ENCODE measurements at regions not wholly inside any gene's neighbourhood (a gene's known extent, or its start where the extent isn't known, plus 50 kb on each side); places are given as distances from the start of the nearest gene placed in this dataset.

GRCh38 chr5:99955962-99956361 lies 579.2 kb upstream of the FAM174A start:
- TF ChIP-seq, protein P1, sequence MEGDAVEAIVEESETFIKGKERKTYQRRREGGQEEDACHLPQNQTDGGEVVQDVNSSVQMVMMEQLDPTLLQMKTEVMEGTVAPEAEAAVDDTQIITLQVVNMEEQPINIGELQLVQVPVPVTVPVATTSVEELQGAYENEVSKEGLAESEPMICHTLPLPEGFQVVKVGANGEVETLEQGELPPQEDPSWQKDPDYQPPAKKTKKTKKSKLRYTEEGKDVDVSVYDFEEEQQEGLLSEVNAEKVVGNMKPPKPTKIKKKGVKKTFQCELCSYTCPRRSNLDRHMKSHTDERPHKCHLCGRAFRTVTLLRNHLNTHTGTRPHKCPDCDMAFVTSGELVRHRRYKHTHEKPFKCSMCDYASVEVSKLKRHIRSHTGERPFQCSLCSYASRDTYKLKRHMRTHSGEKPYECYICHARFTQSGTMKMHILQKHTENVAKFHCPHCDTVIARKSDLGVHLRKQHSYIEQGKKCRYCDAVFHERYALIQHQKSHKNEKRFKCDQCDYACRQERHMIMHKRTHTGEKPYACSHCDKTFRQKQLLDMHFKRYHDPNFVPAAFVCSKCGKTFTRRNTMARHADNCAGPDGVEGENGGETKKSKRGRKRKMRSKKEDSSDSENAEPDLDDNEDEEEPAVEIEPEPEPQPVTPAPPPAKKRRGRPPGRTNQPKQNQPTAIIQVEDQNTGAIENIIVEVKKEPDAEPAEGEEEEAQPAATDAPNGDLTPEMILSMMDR (IDR thresholded peaks at IDR 0.05; ENCODE audit: low read length): no peak
- TF ChIP-seq EZH2phosphoT487 (IDR thresholded peaks at IDR 0.05; ENCODE audit: low read length) (no peak), EZH2 (optimal IDR thresholded peaks at IDR 0.05; ENCODE audit: low read depth, low read length) (no peak)
- H3K79me2 ChIP-seq (ENCODE audit: low read length): no peaks in the 10 kb centered on the region

GRCh38 chr5:99955006-99955405 lies 580.2 kb upstream of the FAM174A start:
- no peak for TF ChIP-seq EZH2 (optimal IDR thresholded peaks at IDR 0.05; ENCODE audit: low read depth, low read length)
- no peak for TF ChIP-seq EZH2phosphoT487 (IDR thresholded peaks at IDR 0.05; ENCODE audit: low read length)
- H4K20me1 ChIP-seq (ENCODE audit: insufficient read depth, low read length): no peaks in the 10 kb centered on the region
- no peaks in the 10 kb centered on the region for H3K79me2 ChIP-seq (ENCODE audit: low read length)
- no peak overlapping the region for H3K4me3 ChIP-seq (ENCODE audit: low read length)
- no peak overlapping the region for H3K4me2 ChIP-seq (ENCODE audit: low read depth, low read length)
- no peak for DNase-seq
- H3K27ac ChIP-seq (ENCODE audit: low read length): no peak overlapping the region
- no peaks in the 10 kb centered on the region for H3K4me1 ChIP-seq (ENCODE audit: low read length)
- no peaks in the 10 kb centered on the region for H3F3A ChIP-seq (ENCODE audit: insufficient read depth, low read length)
- H3K9me3 ChIP-seq (replicated peaks; ENCODE audit: insufficient read depth, low read length): no peaks in the 10 kb centered on the region
- no peaks in the 10 kb centered on the region for H3K27me3 ChIP-seq (replicated peaks; ENCODE audit: insufficient read depth, low read length)
- no peaks in the 10 kb centered on the region for H3K9me2 ChIP-seq (replicated peaks; ENCODE audit: insufficient read depth, low read length)
- H3K9ac ChIP-seq (ENCODE audit: low read length): no peak overlapping the region
- H3K36me3 ChIP-seq (replicated peaks; ENCODE audit: insufficient read depth, low read length): no peaks in the 10 kb centered on the region
- no peak overlapping the region for H2AFZ ChIP-seq (ENCODE audit: low read length)

More at GRCh38 chr5:99955962-99956361, 579.2 kb upstream of the FAM174A start:
- H3K4me2 ChIP-seq (ENCODE audit: low read depth, low read length): no peak overlapping the region
- H2AFZ ChIP-seq (ENCODE audit: low read length): no peak overlapping the region
- H3K9ac ChIP-seq (ENCODE audit: low read length): no peak overlapping the region
- no peak for DNase-seq
- no peaks in the 10 kb centered on the region for H3F3A ChIP-seq (ENCODE audit: insufficient read depth, low read length)
- H3K4me3 ChIP-seq (ENCODE audit: low read length): no peak overlapping the region
- no peaks in the 10 kb centered on the region for H3K36me3 ChIP-seq (replicated peaks; ENCODE audit: insufficient read depth, low read length)
- no peaks in the 10 kb centered on the region for H3K9me3 ChIP-seq (replicated peaks; ENCODE audit: insufficient read depth, low read length)
- H3K27ac ChIP-seq (ENCODE audit: low read length): no peak overlapping the region
- no peaks in the 10 kb centered on the region for H3K27me3 ChIP-seq (replicated peaks; ENCODE audit: insufficient read depth, low read length)
- H3K4me1 ChIP-seq (ENCODE audit: low read length): no peaks in the 10 kb centered on the region
- no peaks in the 10 kb centered on the region for H3K9me2 ChIP-seq (replicated peaks; ENCODE audit: insufficient read depth, low read length)
- no peaks in the 10 kb centered on the region for H4K20me1 ChIP-seq (ENCODE audit: insufficient read depth, low read length)

- Histone ChIP-seq H3K9ac (ENCODE audit: low read length) (no peak overlapping the region), H4K20me1 (ENCODE audit: insufficient read depth, low read length) (no peaks in the 10 kb centered on the region), H3K4me2 (ENCODE audit: low read depth, low read length) (no peak overlapping the region), H3F3A (ENCODE audit: insufficient read depth, low read length) (peaks cover 17% of the 10 kb centered on the region), H3K36me3 (replicated peaks; ENCODE audit: insufficient read depth, low read length) (no peaks in the 10 kb centered on the region), H3K27me3 (replicated peaks; ENCODE audit: insufficient read depth, low read length) (no peaks in the 10 kb centered on the region), H3K4me1 (ENCODE audit: low read length) (peaks cover 28% of the 10 kb centered on the region), H3K27ac (ENCODE audit: low read length) (no peak overlapping the region), H3K4me3 (ENCODE audit: low read length) (no peak overlapping the region), H2AFZ (ENCODE audit: low read length) (no peak overlapping the region), H3K9me2 (replicated peaks; ENCODE audit: insufficient read depth, low read length) (no peaks in the 10 kb centered on the region), H3K79me2 (ENCODE audit: low read length) (no peaks in the 10 kb centered on the region), H3K9me3 (replicated peaks; ENCODE audit: insufficient read depth, low read length) (no peaks in the 10 kb centered on the region)
- TF ChIP-seq, protein P1 (IDR thresholded peaks at IDR 0.05; ENCODE audit: low read length): no peak
- TF ChIP-seq EZH2 (optimal IDR thresholded peaks at IDR 0.05; ENCODE audit: low read depth, low read length): no peak
- TF ChIP-seq EZH2phosphoT487 (IDR thresholded peaks at IDR 0.05; ENCODE audit: low read length): no peak
- DNase-seq: no peak
Measured at GRCh38 chr5:99949969-99950524, 585.1 kb upstream of the FAM174A start.

DNA sequence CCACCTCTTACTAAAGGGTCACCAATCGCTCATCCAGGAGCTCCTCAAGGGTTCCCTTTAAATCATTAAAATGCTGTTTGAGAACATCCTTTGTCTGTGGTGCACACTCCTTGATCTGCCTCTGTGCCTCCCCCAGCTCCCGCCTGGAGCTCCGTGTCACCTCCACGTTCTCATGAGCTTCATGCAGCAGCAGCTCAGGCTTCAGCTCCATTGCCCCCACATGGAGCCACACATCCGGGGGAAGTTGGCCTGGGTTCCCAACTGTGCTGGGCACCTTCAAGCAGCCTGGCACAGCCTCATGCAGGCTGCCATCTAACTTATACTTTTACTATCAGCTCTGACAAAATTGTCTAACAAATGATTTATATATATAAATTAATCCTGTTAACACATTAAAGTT lies 585.8 kb upstream of the FAM174A start:
- Histone ChIP-seq H3K79me2 (ENCODE audit: low read length) (no peaks in the 10 kb centered on the region), H3K36me3 (replicated peaks; ENCODE audit: insufficient read depth, low read length) (no peaks in the 10 kb centered on the region), H4K20me1 (ENCODE audit: insufficient read depth, low read length) (no peaks in the 10 kb centered on the region), H3K9ac (ENCODE audit: low read length) (no peak overlapping the region), H3K27ac (ENCODE audit: low read length) (no peak overlapping the region), H3K4me2 (ENCODE audit: low read depth, low read length) (no peak overlapping the region), H3K4me3 (ENCODE audit: low read length) (no peak overlapping the region), H3K4me1 (ENCODE audit: low read length) (peaks cover 28% of the 10 kb centered on the region), H3K9me2 (replicated peaks; ENCODE audit: insufficient read depth, low read length) (no peaks in the 10 kb centered on the region), H3K9me3 (replicated peaks; ENCODE audit: insufficient read depth, low read length) (no peaks in the 10 kb centered on the region), H2AFZ (ENCODE audit: low read length) (no peak overlapping the region), H3K27me3 (replicated peaks; ENCODE audit: insufficient read depth, low read length) (no peaks in the 10 kb centered on the region), H3F3A (ENCODE audit: insufficient read depth, low read length) (peaks cover 22% of the 10 kb centered on the region)
- no peak for DNase-seq
- no peak for TF ChIP-seq EZH2phosphoT487 (IDR thresholded peaks at IDR 0.05; ENCODE audit: low read length)
- TF ChIP-seq, protein P1 (IDR thresholded peaks at IDR 0.05; ENCODE audit: low read length): no peak
- no peak for TF ChIP-seq EZH2 (optimal IDR thresholded peaks at IDR 0.05; ENCODE audit: low read depth, low read length)

Measured in MM.1S (cell line).